Vagina (tissue), 2 donors: ENCODE measurements at regions not wholly inside any gene's neighbourhood (a gene's known extent, or its start where the extent isn't known, plus 50 kb on each side); places are given as distances from the start of the nearest gene placed in this dataset.

Source experiments
- POLR2A ChIP-seq, 2 donors: fragments of 450-650 bp; IDR thresholded peaks; one replicate each; pipeline ENCODE4 v1.6.1; 2017; ENCODE audit warnings: antibody characterized with exemption in 2 of 2, mild to moderate bottlenecking in 2 of 2, moderate library complexity in 2 of 2
- POLR2AphosphoS5 ChIP-seq, 2 donors: sonication (generic); formaldehyde crosslinking; IDR thresholded peaks; one replicate each; pipeline ENCODE4 v1.9.0; 2017; ENCODE audit warnings: antibody characterized with exemption in 2 of 2, mild to moderate bottlenecking in 2 of 2, low read depth in 1 of 2; ENCODE audit not compliant: insufficient read depth in 1 of 2

DNA sequence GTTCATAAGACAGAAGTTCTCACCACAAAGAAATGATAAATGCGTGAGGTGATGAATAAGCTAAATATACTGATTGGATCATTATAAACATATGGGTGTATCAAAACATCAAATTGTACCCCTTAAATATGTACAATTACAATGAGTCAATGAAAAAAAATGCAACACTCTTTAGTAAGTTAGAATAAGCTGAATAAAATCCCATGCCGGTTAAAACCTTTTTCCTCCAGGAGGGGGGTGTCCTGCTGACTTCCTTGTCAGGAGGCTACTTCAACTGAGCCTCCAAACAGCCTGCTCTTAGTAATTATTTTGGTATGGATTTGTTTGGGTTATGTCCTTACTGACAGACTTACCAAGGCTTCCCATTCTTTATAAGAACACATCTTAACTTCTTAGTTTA, 649.1 kb downstream of the INHBA start:
- no peak for TF ChIP-seq POLR2AphosphoS5 (IDR thresholded peaks at IDR 0.05; ENCODE audit: insufficient read depth in 1 of 2, low read depth in 1 of 2)
- TF ChIP-seq POLR2A (IDR thresholded peaks at IDR 0.05): no peak
